NCI-H1436 treated with DMSO at 0.1 percent for 48 hours (cell line): ENCODE measurements at regions not wholly inside any gene's neighbourhood (a gene's known extent, or its start where the extent isn't known, plus 50 kb on each side); places are given as distances from the start of the nearest gene placed in this dataset.

ENCODE experiments used
- DNase-seq: peaks from one replicate; lab custom pipeline; 2025; lab: John Stamatoyannopoulos, UW

DNA sequence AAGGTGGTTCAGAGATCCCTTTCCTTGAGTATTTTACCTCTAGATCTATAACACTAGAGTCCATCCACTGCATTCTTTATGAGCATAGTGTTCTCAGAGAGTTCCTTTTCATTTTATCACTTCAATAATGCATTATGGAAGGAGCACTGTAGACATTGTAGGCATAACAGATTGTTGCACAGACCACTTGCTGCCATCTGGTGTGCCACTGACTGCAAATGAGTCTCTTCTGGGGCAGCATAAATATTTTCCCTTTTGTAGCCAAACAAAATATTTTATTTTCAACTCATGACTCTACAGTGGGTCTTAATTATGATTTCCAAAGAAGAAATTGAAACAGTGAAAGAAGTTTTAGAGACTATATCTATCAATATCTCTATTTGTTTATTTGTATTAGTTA is 290.4 kb downstream of the OLFM3 start:
- DNase-seq, result no peak

- no peak for DNase-seq
These were observed 287.0 kb downstream of the OLFM3 start for GRCh38 chr1:101709721-101710120.

DNA sequence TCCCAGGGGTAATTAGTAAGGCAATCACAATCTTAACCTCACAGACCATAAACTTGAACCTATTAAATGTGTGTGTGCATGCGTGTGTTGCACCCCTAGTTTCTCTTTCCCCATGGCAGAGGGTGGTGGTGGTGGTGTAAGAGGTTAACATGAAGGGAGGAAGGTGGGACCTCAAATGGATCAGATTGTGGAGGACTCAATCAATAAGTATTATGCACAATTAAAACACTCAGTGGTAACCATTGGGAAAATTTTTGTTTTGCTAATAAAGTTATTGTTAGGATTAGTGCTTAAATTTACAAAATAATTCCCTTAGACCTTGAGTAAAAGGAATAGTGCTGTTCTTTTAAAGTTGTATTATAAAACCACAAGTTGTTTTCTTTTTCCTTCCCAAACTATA is 283.0 kb downstream of the OLFM3 start:
- no peak for DNase-seq

- DNase-seq, result no peak
These were observed 273.3 kb downstream of the OLFM3 start for GRCh38 chr1:101723415-101723814.

DNA sequence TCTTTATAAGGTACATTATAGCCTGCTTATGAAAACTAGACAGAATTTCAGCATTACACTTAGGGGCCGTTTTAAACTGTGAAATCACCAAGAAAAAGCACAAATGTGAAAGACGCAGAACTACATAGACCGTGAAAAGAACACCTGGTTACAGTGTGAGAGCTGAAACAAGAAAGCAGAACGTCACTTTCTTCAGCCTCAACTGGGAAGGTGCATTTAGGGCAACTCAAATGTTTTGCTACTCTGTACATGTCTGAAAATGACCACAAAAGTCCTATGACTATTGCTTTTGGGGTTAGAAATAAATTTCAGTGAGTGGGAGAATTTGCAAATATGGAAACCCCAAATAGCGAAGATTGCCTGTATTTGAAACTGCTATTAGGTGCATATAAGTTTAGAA is 268.7 kb downstream of the OLFM3 start:
- DNase-seq, result no peak

- no peak for DNase-seq
These were observed 266.2 kb downstream of the OLFM3 start for GRCh38 chr1:101730559-101730958.

GRCh38 chr1:101732261-101732660 is 264.5 kb downstream of the OLFM3 start:
- DNase-seq, result no peak

DNA sequence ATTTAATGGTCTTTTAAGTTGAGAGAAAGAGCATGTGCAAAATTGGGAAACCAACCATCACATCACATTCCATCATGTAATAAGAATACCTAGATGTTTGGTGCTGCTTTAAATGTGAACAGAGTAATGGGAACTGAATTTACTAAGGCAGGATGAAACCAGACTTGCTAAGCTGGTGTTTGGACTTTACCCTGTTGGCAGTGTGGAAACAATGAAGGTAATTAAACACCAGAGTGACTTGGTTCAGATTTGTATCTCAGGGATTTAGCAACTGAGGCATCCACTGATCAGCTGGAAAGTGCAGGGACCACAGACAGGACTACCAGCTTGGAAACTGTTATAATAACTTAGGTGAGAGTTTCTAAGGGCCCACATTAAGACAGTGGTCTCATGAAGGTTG is 263.4 kb downstream of the OLFM3 start:
- no peak for DNase-seq

DNA sequence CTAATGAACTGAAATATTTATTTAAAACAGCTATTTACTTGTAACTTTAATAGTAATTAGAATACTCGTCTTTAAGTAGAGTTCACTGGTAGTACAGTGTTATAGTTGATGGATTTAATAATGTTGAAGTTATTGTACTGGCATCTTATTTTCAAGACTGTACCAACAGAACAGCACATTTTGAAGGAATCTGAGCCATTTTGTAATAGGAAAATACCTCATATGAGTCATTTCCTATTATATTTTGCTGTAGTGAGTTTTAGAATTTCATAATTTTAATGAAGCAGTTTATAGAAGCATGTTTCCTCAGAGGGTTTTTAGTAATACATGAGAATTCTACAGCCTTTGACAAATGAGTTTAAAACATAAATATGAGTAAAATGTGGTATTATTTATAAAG is 258.3 kb downstream of the OLFM3 start:
- DNase-seq, result no peak

DNA sequence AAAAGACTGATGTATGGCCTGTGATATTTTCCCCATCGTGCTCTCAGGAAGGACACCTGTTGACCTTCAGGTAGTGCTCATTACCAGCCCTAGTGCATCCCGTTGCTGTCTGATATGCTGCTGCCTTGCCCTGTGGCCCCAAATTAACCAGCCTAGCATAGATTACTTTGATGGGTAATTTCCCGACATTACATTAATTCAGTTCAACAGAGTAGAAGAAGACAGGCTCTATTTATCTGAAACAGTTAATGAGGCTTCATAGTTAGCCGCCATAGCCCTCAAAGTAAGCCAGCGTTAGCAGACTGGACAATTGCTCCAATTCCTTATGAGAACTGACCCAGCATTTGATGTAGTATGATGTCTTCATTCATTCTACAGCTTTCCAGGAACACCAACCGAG is 257.6 kb downstream of the OLFM3 start:
- DNase-seq, result no peak

- no peak for DNase-seq
These were observed 256.8 kb downstream of the OLFM3 start for GRCh38 chr1:101739826-101740330.

GRCh38 chr1:101741910-101742309 is 254.8 kb downstream of the OLFM3 start:
- no peak for DNase-seq

DNA sequence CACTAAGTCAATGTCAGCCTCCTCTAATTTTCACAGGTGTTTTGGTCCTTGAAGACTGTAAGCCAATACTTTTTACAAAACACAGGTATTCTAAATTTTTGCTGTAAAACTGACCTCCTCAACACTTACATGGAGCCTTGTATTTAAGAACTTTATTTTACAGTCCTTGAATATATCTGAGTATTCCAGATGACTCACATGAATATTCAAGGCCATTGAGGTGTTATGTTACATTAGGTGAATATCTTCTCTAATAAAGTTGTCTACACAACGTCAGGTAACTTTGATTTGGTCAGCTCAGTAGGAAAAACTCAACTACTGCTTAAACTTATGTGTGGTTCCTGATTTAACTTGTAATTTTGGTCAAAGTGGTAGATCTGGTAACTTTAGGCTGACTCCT is 254.2 kb downstream of the OLFM3 start:
- DNase-seq, result no peak

- DNase-seq, result no peak
These were observed 251.0 kb downstream of the OLFM3 start for GRCh38 chr1:101745551-101746270.

GRCh38 chr1:101748077-101748476 is 248.6 kb downstream of the OLFM3 start:
- DNase-seq, result no peak
